Activated CD4-positive, alpha-beta T cell treated with anti-CD3 and anti-CD28 coated beads for 48 hours (primary cell): ENCODE measurements at regions not wholly inside any gene's neighbourhood (a gene's known extent, or its start where the extent isn't known, plus 50 kb on each side); places are given as distances from the start of the nearest gene placed in this dataset.

Source experiments
- DNase-seq: peaks from one replicate; pipeline ENCODE4 v3.0.0-alpha.2; 2020

GRCh38 chr7:47221826-47222225 is 360.1 kb downstream of the TNS3 start:
- no peak for DNase-seq

GRCh38 chr7:47218378-47219176 is 363.3 kb downstream of the TNS3 start:
- no peak for DNase-seq

- DNase-seq, result no peak
Measured at GRCh38 chr7:47217570-47218360, 364.1 kb downstream of the TNS3 start.

GRCh38 chr7:47217086-47217485 is 364.8 kb downstream of the TNS3 start:
- no peak for DNase-seq

- DNase-seq, result no peak
Measured at GRCh38 chr7:47216439-47216838, 365.5 kb downstream of the TNS3 start.

- DNase-seq, result no peak
Measured at GRCh38 chr7:47215640-47216039, 366.3 kb downstream of the TNS3 start.

GRCh38 chr7:47215049-47215448 is 366.9 kb downstream of the TNS3 start:
- DNase-seq, result no peak

- DNase-seq, result no peak
Measured at GRCh38 chr7:47213276-47213675, 368.6 kb downstream of the TNS3 start.

GRCh38 chr7:47211519-47211973 is 370.4 kb downstream of the TNS3 start:
- DNase-seq, result no peak

GRCh38 chr7:47210281-47210854 is 371.5 kb downstream of the TNS3 start:
- no peak for DNase-seq

- no peak for DNase-seq
Measured at GRCh38 chr7:47207956-47208355, 374.0 kb downstream of the TNS3 start.

GRCh38 chr7:47204709-47205108 is 377.2 kb downstream of the TNS3 start:
- DNase-seq, result no peak

GRCh38 chr7:47202146-47202783 is 379.6 kb downstream of the TNS3 start:
- DNase-seq, result no peak

GRCh38 chr7:47198159-47198558 is 383.8 kb downstream of the TNS3 start:
- DNase-seq, result no peak

GRCh38 chr7:47197486-47197885 is 384.4 kb downstream of the TNS3 start:
- DNase-seq, result no peak

GRCh38 chr7:47196737-47197136 is 385.2 kb downstream of the TNS3 start:
- no peak for DNase-seq

- DNase-seq, result no peak
Measured at GRCh38 chr7:47196106-47196645, 385.7 kb downstream of the TNS3 start.

- DNase-seq, result no peak
Measured at GRCh38 chr7:47195641-47196040, 386.3 kb downstream of the TNS3 start.

GRCh38 chr7:47194516-47195057 is 387.3 kb downstream of the TNS3 start:
- no peak for DNase-seq

GRCh38 chr7:47192978-47193377 is 388.9 kb downstream of the TNS3 start:
- DNase-seq, result no peak

- no peak for DNase-seq
Measured at GRCh38 chr7:47191876-47192291, 390.0 kb downstream of the TNS3 start.

- no peak for DNase-seq
Measured at GRCh38 chr7:47191316-47191715, 390.6 kb downstream of the TNS3 start.

GRCh38 chr7:47190462-47190861 is 391.4 kb downstream of the TNS3 start:
- no peak for DNase-seq
